ENCODE measurements at regions not wholly inside any gene's neighbourhood (a gene's known extent, or its start where the extent isn't known, plus 50 kb on each side); places are given as distances from the start of the nearest gene placed in this dataset.

DNA sequence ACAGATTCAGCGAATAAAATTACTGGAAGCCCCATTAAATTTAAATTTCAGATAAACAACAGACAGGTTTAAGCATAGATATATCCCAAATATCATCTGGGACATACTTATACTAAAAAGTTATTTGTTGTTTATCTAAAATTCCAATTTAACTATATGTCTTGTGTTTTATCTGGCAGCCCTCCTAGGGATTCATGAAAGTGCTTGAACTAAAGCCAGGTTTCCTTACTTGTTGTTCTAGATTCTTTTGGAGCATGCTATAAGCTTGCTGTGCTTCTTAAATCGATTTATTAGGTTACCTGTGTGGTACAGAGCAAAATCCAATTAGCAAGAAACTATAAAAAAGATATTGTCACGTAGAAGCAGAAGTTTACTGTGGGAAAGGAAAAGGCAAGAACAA lies 202.5 kb upstream of the GMDS start:
- Mint-ChIP-seq H3K4me3 (no peak overlapping the region), H3K27me3 (peaks cover 3% of the 10 kb centered on the region), H3K36me3 (ENCODE audit: low read depth) (no peaks in the 10 kb centered on the region), H3K4me1 (ENCODE audit: low read depth) (peaks cover 4% of the 10 kb centered on the region), H3K9me3 (no peaks in the 10 kb centered on the region), H3K27ac (no peak overlapping the region)
- ChIA-PET CTCF (interaction anchor here (0.8 to 2.9 kb wide), 7 partner anchors 9 to 851 kb away, joined by 3 to 20 read pairs (median 4); no protein-coding TSS in a partner anchor), POLR2A (no interaction called here)
- TF ChIP-seq, protein P1, sequence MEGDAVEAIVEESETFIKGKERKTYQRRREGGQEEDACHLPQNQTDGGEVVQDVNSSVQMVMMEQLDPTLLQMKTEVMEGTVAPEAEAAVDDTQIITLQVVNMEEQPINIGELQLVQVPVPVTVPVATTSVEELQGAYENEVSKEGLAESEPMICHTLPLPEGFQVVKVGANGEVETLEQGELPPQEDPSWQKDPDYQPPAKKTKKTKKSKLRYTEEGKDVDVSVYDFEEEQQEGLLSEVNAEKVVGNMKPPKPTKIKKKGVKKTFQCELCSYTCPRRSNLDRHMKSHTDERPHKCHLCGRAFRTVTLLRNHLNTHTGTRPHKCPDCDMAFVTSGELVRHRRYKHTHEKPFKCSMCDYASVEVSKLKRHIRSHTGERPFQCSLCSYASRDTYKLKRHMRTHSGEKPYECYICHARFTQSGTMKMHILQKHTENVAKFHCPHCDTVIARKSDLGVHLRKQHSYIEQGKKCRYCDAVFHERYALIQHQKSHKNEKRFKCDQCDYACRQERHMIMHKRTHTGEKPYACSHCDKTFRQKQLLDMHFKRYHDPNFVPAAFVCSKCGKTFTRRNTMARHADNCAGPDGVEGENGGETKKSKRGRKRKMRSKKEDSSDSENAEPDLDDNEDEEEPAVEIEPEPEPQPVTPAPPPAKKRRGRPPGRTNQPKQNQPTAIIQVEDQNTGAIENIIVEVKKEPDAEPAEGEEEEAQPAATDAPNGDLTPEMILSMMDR (IDR thresholded peaks at IDR 0.05), result no peak
- ATAC-seq (no peak), DNase-seq (no peak)
- intact Hi-C loops (cut with micrococcal nuclease), result no loop called here

DNA sequence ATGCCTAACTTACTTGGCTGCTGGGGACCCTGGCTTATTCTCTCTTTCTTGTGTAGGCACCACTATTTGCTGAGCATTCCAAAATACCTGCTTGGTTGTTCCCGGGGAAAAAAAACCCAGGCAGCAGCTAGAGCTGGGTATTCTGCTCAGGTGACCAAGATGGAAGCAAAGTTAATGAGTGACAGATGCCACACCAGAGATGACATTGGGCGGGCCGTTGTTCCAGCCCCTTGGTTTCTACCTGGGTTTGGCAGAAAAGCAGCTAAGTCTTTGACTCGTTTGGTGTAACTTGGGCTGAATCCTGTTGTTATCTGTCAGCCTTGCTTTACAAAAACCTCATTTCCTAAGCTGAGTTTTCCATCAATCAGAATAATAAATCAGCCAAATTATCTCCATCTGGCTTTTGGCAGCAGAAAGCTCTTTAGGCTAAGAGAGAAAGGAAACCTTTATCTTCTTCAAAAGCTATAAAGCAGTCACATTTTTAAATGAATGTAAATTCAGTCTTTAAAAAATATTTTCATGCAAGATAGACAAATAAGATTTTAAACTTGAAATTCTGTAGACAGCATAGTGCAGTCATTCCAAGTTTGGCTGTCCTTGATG lies 202.0 kb upstream of the GMDS start:
- Mint-ChIP-seq H3K4me1 (ENCODE audit: low read depth) (peaks cover 4% of the 10 kb centered on the region), H3K9me3 (no peaks in the 10 kb centered on the region), H3K4me3 (no peak overlapping the region), H3K27me3 (peaks cover 3% of the 10 kb centered on the region), H3K36me3 (ENCODE audit: low read depth) (no peaks in the 10 kb centered on the region), H3K27ac (no peak overlapping the region)
- TF ChIP-seq, protein P1 (IDR thresholded peaks at IDR 0.05), result no peak
- ChIA-PET CTCF (interaction anchor here (0.8 to 2.9 kb wide), 6 partner anchors 9 to 851 kb away, joined by 3 to 20 read pairs (median 4); no protein-coding TSS in a partner anchor), POLR2A (no interaction called here)
- DNase-seq (no peak), ATAC-seq (no peak)
- intact Hi-C loops (cut with micrococcal nuclease), result no loop called here

GRCh38 chr6:2441601-2442475 lies 196.4 kb upstream of the GMDS start:
- no peak overlapping the region for H3K27ac Mint-ChIP-seq
- intact Hi-C loops (cut with micrococcal nuclease), result no loop called here

GRCh38 chr6:2440516-2440915 lies 195.1 kb upstream of the GMDS start:
- TF ChIP-seq, protein P1 (IDR thresholded peaks at IDR 0.05), result no peak
- no peaks in the 10 kb centered on the region for H3K27me3 Mint-ChIP-seq
- no peak overlapping the region for H3K27ac Mint-ChIP-seq
- intact Hi-C loops (cut with micrococcal nuclease), result no loop called here
- H3K4me1 Mint-ChIP-seq (ENCODE audit: low read depth), result no peaks in the 10 kb centered on the region
- no peak overlapping the region for H3K4me3 Mint-ChIP-seq
- POLR2A ChIA-PET, result interaction anchor here (0.5 kb wide), 1 partner anchor 785 kb away, joined by 4 read pairs; no protein-coding TSS in a partner anchor
- H3K36me3 Mint-ChIP-seq (ENCODE audit: low read depth), result no peaks in the 10 kb centered on the region
- ATAC-seq (no peak), DNase-seq (no peak)
- CTCF ChIA-PET, result interaction anchor here (1.2 kb wide), 1 partner anchor 844 kb away, joined by 3 read pairs; no protein-coding TSS in a partner anchor
- H3K9me3 Mint-ChIP-seq, result no peaks in the 10 kb centered on the region

More at GRCh38 chr6:2441601-2442475, 196.4 kb upstream of the GMDS start:
- CTCF ChIA-PET, result interaction anchor here (0.9 to 1.2 kb wide), 2 partner anchors 192 to 845 kb away, joined by 3 read pairs; no protein-coding TSS in a partner anchor
- TF ChIP-seq, protein P1 (IDR thresholded peaks at IDR 0.05), result no peak
- no peaks in the 10 kb centered on the region for H3K9me3 Mint-ChIP-seq
- DNase-seq, result no peak
- POLR2A ChIA-PET, result no interaction called here
- no peaks in the 10 kb centered on the region for H3K27me3 Mint-ChIP-seq
- H3K4me3 Mint-ChIP-seq, result no peak overlapping the region
- ATAC-seq, result no peak
- no peaks in the 10 kb centered on the region for H3K36me3 Mint-ChIP-seq (ENCODE audit: low read depth)
- no peaks in the 10 kb centered on the region for H3K4me1 Mint-ChIP-seq (ENCODE audit: low read depth)

DNA sequence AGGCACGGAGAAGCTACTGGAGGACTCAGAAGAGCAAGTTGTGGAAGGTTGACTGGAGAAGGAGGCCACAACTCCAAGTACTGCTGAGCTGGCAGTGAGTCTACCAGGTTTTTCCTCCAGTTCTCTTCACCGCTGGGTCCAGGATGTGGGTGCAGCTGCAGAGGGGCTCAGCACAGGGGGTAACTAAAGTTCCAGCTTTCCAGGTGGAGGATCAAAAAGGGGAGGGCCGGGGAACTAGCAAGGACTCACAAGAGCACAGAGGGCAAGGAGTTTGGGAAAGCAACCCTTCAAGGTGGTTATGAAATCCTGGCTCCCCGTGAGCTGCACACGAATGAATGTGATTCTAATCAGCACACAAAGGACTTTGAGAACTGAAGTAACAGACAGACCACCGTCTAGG lies 194.2 kb upstream of the GMDS start:
- Mint-ChIP-seq H3K9me3 (no peaks in the 10 kb centered on the region), H3K36me3 (ENCODE audit: low read depth) (no peaks in the 10 kb centered on the region), H3K27me3 (no peaks in the 10 kb centered on the region), H3K27ac (no peak overlapping the region), H3K4me1 (ENCODE audit: low read depth) (no peaks in the 10 kb centered on the region), H3K4me3 (no peak overlapping the region)
- ChIA-PET POLR2A (no interaction called here), CTCF (no interaction called here)
- TF ChIP-seq, protein P1 (IDR thresholded peaks at IDR 0.05), result no peak
- no peak for ATAC-seq
- no peak for DNase-seq
- intact Hi-C loops (cut with micrococcal nuclease), result no loop called here

All from activated CD8-positive, alpha-beta T cell treated with anti-CD3 and anti-CD28 coated beads for 36 hours (primary cell).